ENCODE measurements at regions not wholly inside any gene's neighbourhood (a gene's known extent, or its start where the extent isn't known, plus 50 kb on each side); places are given as distances from the start of the nearest gene placed in this dataset.

DNA sequence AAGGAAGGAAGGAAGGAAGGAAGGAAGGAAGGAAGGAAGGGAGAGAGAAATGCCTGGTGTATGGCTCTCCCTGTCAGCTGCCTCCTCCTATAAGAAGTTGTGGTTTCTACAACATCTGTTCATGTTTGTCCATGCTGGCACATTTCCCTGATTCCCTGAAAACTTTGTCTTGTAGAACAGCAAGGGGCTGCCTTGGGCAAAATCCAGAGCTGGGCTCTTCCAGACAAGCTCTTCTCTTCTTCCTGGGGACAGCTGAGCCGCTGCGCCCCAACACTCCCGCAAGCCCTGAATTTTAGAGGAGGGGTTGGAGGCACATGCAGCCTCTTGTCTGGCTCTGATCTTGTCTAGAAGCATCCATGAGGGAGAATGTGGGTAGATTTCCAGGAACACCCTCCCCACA lies 282.0 kb upstream of the ADARB2 start:
- TF ChIP-seq, protein P1, sequence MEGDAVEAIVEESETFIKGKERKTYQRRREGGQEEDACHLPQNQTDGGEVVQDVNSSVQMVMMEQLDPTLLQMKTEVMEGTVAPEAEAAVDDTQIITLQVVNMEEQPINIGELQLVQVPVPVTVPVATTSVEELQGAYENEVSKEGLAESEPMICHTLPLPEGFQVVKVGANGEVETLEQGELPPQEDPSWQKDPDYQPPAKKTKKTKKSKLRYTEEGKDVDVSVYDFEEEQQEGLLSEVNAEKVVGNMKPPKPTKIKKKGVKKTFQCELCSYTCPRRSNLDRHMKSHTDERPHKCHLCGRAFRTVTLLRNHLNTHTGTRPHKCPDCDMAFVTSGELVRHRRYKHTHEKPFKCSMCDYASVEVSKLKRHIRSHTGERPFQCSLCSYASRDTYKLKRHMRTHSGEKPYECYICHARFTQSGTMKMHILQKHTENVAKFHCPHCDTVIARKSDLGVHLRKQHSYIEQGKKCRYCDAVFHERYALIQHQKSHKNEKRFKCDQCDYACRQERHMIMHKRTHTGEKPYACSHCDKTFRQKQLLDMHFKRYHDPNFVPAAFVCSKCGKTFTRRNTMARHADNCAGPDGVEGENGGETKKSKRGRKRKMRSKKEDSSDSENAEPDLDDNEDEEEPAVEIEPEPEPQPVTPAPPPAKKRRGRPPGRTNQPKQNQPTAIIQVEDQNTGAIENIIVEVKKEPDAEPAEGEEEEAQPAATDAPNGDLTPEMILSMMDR (IDR thresholded peaks at IDR 0.05; ENCODE audit: low read depth, low read length), result no peak
- H3K4me3 ChIP-seq (ENCODE audit: low read depth, low read length), result no peak overlapping the region

DNA sequence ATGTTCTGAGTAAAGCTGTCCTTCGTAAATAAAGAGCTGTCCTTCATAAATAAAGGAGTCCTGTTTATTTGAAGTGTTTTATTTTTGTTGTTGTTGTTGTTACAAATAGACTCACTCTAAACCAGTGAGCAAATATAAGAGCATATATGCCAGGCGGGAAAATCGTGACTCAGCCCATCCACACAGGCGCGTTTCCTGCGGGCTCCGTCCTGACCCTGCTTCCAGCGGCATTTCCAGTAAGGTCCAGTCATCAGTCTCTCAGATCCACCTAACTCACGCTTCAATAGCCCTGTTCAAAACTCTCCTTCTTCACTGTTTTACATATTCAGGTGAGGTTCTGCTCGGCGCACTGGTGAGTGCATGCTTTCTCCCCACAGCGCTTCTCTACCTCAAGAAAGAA lies 277.2 kb upstream of the ADARB2 start:
- no peak overlapping the region for H3K4me3 ChIP-seq (ENCODE audit: low read depth, low read length)
- TF ChIP-seq, protein P1 (IDR thresholded peaks at IDR 0.05; ENCODE audit: low read depth, low read length), result no peak

DNA sequence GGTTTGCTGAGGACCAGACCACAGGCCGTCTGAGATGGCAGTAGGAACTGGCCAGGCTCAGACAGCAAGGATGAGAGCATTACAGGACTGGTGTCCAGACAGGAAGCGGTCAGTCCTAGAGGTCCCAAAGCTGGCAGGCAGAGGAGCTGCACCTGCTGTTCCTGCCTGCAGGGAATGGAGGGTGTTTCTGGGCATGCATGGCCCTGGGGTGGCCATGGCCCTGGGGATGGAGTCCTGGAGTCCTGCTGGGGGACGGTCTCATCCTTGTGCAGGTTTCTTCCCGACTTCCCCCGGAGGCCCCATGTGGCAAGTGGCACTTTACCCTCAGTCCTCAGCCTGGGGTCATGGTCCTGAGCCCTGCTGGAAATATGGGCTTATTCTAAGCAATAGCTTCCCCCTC lies 274.9 kb upstream of the ADARB2 start:
- H3K4me3 ChIP-seq (ENCODE audit: low read depth, low read length), result no peak overlapping the region
- TF ChIP-seq, protein P1 (IDR thresholded peaks at IDR 0.05; ENCODE audit: low read depth, low read length), result no peak

DNA sequence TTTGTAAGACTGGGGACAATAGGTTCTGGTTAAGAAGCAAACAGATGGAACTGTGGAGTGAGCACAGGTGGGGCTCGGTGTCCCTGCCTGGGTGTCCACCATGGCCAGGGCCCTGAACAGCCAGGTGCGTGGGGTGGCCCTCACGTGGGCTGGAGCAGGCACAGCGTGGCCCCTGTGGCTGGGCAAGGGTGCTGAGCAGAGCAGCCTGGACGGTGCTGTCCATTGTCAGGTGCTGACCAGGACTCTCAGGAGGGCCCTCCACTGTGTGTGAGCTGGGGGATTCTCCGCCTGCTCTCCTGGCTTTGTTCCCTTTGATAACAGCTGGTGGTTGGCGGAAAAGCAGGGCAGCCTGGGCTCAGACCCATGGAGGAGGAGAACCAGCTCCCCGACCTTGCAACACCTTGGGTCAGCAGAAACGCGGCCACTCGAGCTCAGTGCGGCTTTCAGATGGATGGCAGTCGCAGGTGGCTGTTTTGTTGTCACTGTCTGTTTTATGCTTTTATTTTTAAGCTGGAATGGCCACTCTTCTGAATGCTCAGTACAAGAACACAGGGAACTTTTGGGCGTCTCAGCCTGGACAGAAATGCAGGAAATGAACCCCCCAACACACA lies 273.9 kb upstream of the ADARB2 start:
- H3K4me3 ChIP-seq (ENCODE audit: low read depth, low read length), result no peak overlapping the region
- TF ChIP-seq, protein P1 (IDR thresholded peaks at IDR 0.05; ENCODE audit: low read depth, low read length), result no peak

DNA sequence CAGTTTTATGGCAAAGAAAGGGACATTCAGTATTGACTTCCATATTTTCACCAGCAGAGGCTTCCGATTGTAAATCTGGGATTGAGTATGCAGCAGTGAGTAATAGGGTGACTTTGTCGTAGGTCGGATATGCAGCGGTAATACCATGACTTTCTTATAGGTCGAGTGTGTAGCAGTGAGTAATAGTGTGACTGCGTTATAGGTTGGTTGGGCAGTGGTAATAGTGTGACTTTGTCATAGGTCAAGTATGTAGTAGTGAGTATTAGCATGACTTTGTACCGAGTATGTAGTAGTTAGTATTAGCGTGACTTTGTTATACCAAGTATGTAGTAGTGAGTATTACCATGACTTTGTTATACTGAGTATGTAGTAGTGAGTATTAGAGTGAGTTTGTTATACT lies 268.2 kb upstream of the ADARB2 start:
- H3K4me3 ChIP-seq (ENCODE audit: low read depth, low read length), result no peak overlapping the region
- TF ChIP-seq, protein P1 (IDR thresholded peaks at IDR 0.05; ENCODE audit: low read depth, low read length), result no peak

DNA sequence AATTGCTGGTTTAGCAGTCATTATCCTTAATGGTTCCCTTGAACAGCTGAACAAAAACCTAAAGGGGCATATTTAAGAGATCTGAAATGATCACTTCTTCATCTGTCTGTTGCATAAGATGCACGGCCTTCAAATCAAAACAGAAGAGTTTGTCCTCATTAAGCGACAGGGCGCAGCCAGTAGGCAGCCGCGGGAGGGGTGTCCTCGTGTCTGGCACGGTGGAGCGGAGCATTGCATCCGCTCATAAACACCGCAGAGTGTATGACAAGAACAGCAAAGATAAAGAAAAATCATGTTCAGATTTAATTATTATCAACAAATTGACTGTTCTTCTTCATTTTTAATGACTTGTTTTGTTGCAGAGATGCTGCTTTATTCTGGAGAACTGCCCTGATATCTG lies 255.6 kb upstream of the ADARB2 start:
- H3K4me3 ChIP-seq (ENCODE audit: low read depth, low read length), result no peak overlapping the region
- TF ChIP-seq, protein P1 (IDR thresholded peaks at IDR 0.05; ENCODE audit: low read depth, low read length), result no peak

DNA sequence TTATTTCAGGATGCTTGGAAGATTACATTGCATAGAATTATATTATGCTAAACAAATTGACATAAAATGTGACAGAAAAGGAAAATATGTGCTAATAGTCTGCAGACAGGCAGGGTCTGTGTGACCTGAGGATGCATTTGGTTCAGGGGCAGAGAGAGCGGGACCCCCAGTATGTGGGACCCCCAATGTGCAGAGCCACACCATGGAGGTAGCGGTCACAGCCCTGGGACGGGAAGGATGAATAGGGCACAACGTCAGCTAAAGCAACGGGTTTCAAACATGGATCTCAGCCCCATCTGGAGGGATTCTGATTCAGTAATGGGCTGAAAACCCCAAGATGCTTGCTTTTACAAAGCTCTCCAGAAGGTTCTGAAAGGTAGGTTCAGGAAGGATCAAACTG lies 251.8 kb upstream of the ADARB2 start:
- no peak overlapping the region for H3K4me3 ChIP-seq (ENCODE audit: low read depth, low read length)
- TF ChIP-seq, protein P1 (IDR thresholded peaks at IDR 0.05; ENCODE audit: low read depth, low read length), result no peak

All from WI38 (cell line).